ENCODE measurements at regions not wholly inside any gene's neighbourhood (a gene's known extent, or its start where the extent isn't known, plus 50 kb on each side); places are given as distances from the start of the nearest gene placed in this dataset.
"Not testable (repeated sequence)": the region's sequence is repeated elsewhere in the genome, so short reads cannot be mapped to it uniquely, and the experiment has no call there.

DNA sequence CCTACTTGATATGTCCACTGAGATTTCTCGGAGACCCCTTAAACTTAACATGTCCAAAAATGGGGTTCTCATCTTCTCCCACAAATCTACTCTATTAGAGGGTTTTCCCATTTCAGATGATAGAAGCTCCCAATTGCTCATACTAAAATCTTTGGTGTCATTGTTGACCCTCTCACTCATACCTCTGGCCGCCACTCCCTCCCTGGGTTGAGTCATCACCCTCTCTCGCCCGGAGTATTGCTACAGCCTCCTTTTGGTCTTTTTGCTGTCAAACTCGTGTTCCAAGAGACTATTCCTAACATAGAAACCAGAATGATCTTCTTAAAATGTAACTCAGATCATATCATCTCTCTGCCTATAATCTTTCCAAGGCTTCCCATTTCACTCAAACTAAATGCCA lies 91.0 kb upstream of the GNAQ start:
- DNase-seq (ENCODE audit: low spot score), result no peak

DNA sequence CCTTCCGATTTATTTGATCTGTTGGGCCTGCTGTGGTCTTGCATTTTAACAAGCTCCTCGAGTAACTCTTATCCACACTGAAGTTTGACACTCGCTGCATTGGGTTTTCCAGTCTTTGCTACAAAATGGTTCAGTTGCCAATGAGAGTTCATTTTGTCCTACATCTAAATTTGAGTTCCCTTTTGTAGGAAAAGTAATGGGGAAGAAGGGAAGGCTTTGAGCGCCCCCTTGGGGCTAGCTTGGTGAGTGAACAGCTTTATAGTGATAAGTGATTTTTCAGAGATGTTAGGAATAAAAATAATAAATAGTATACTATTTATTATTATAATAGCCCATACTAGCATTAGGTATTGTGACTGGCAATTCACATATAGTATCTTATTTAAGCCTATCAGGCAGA lies 89.9 kb upstream of the GNAQ start:
- DNase-seq (ENCODE audit: low spot score), result peak; percentile 74

DNA sequence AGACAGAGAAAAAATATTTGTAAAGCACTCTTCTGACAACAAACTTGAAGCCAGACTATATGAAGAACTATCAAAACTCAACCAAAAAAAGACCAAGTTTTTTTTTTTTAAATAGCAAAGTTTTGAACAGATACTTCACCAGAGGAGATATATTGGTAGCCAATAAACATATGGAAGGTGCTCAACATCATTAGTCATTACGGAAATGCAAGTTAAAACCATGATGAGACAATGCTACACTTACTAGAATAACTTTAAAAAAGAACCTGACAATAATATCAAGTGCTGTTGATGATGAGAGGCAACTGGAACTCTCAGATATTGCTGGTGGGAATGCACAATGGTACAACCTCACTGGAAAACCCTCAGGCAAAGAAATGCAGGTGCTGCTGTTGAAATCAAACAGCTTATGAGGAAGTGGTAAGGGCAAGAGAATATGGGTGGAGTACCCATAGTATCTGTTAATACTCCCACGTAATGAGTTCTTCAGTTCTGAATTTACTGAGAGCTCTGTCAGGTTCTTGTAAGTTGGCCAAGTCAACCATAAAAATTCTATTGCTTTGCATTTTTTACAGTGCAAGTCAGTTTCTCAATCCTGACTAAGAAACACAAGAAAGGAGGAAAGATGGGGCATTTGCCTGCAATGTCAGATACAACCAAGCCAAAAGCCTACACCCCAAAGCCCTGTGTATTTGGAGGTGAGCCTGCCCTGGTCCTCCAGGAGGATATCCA lies 87.3 kb upstream of the GNAQ start:
- no peak for DNase-seq (ENCODE audit: low spot score)

DNA sequence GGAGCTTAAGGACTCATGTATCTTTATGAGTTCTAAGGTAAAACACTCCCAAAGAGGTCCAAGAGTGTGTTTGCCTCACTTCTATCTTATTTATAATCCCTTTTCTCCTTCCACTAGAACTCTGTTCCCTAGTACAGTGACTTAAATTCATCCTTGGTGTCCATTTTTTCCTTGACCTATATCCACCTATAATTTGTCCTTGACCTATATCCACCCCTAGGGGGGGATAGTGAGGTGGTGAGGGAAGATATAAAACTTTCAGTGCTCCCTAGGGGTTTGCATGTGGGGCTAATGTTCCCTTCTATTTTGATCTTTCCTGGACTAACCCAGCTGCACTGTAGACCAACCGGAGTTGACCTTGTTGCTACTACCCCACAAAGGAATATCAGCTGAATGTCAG lies 83.5 kb upstream of the GNAQ start:
- no peak for DNase-seq (ENCODE audit: low spot score)

DNA sequence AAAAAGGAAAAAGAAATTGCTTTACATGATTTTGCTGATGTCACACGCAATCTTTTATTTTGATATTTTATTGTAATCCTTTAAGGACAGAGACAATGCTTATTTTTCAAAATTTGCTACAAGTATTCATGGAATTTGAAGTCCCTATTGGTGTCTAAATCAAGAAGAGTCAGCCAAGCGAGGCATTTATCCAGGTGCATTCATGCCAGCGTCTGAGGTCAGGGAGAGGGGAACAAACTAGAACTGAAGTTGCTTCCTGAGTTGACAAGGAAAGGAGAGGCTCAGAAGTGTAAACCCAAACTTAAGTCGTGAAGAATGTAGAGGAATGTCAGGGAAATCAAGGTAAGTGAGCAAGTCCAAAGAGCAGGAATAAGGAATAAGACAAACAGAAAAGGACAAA lies 83.0 kb upstream of the GNAQ start:
- no peak for DNase-seq (ENCODE audit: low spot score)

DNA sequence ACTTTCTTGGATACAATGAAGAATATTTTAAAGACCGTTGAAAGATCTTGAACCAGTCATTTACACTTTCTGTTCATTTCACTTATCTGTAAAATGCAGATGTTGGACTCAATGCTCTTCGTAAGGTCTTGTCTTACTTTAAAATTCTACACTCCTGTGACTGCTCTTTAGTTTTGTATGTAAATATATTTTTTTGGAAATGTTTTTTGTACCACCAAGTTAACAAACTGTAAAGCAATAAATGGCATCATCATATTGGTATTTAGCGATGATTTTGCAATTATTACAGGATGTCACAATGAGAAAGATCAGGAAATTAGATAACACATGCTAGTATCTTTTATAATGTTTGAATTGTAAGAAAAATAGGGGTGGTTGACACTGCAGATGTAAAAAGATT lies 80.8 kb upstream of the GNAQ start:
- DNase-seq (ENCODE audit: low spot score), result no peak

DNA sequence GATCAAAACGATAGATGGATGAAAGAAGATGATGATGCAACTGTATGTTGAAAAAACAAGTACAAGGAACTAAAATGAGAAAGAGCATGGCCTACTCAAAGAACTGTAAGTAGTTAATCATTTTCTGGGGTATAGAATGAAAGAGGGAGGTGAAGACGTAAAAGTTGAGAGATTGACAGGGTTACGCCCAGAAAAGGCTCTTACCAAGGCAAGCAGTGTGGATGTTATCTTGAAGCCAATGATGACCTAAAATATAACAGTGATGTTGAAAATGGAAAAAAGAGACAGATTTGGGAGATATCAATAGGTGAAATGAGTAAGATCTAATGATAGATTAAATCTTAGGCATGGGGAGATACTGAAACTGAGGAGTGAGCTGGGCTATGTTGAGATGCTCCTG lies 80.4 kb upstream of the GNAQ start:
- DNase-seq (ENCODE audit: low spot score), result no peak

DNA sequence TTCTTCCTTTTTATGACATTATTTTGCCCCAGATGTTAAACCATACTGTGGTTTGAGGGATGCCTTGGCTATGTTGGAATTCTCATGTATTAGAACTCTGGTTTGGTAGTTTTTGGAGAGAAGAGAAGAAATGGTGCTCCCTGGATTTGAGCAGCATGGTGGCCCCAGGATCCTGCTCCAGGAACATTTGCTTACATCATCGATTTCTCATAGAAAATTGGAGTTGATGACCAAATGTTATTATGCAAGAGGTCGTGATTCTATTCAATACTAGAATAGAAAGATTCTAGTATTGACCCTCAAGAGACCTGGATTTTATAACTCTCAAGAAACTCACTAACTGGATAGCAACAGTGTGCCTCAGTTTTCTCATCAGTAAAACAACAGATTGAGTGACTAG lies 77.5 kb upstream of the GNAQ start:
- no peak for DNase-seq (ENCODE audit: low spot score)

DNA sequence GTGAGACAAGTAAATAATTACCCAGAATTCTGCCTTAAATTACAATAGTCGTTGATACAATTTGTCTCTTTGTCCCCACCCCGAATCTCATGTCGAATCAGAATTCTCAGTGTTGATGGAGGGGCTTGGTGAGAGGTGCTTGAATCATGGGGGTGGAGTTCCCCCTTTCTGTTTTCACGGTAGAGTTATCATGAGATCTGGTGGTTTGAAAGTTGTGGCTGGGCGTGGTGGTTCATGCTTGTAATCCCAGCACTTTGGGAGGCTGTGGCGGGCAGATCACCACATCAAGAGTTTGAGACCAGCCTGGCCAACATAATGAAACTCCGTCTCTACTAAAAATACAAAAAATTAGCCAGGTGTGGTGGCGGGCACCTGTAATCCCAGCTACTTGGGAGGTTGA lies 75.0 kb upstream of the GNAQ start:
- DNase-seq (ENCODE audit: low spot score), result not testable (repeated sequence)

DNA sequence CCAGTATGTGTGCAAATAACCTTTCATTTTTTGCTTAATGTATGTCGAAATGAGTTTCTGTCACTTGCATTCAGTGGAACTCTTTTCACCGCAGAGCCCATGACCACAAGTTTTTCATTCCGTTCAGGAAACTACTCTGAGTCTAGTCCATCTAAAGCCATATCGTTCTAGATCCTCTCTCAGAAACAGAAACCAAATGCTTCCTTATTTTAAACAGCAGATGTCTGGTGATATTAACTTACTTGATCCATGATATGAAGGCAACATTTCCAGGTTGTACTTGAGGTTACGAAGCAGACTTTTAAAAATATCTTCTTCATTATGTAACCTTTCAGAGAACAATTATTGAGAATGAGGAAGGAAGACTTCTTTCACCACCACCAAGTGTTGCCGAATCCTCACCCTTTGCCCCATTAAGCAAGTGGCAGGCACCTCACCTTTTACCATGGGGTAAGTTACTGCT lies 72.4 kb upstream of the GNAQ start:
- no peak for DNase-seq (ENCODE audit: low spot score)

DNA sequence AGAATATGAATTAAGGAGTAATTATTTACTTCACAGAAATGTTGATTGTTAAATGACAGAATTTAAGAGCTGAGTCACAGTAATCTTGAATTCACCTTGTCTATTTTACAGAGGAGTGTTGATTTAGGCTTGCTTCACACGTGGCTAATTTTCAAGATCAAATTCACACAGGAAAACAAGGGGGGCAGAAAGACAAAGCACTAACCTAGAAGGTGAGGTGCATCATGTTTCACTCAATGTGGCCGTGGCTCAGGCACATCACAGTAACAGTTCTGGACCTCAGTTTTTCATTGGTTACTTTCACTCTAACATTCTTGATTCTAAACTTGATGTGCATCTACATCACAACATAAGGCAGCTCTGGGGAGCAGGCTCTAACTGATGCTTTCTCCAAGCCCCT lies 69.6 kb upstream of the GNAQ start:
- DNase-seq (ENCODE audit: low spot score), result no peak

DNA sequence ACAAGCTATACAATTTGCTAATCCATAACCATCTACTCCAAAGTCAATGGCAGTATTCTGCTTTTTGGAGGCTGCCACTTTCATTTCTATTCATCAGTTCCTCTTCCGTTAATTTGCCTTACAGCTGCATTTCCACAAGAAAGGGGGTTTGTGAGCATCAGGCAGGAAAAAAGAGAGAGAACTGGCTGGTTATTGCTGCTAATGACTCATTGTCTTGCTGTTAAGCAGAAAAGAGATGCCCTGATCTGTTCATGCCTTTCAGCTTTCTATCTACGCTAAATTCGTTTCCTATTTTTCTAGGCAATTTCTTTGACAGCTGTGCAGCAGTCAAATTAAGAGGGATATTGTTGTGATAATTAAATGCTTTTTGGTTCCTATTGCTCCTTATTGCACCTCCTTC lies 65.9 kb upstream of the GNAQ start:
- DNase-seq (ENCODE audit: low spot score), result peak; percentile 57

DNA sequence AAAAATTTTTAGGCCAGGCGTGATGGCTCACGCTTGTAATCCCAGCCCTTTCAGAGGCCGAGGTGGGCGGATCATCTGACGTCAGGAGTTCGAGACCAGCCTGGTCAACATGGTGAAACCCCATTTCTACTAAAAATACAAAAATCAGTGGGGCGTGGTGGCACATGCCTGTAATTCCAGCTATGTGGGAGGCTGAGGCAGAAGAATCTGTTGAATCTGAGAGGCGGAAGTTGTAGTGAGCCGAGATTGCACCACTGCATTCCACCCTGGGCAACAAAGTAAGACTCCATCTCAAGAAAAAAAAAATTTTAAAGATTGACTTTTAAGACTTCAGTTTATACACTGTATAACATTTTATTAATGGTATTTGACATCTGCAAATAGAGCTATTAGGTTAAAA lies 60.1 kb upstream of the GNAQ start:
- no peak for DNase-seq (ENCODE audit: low spot score)

DNA sequence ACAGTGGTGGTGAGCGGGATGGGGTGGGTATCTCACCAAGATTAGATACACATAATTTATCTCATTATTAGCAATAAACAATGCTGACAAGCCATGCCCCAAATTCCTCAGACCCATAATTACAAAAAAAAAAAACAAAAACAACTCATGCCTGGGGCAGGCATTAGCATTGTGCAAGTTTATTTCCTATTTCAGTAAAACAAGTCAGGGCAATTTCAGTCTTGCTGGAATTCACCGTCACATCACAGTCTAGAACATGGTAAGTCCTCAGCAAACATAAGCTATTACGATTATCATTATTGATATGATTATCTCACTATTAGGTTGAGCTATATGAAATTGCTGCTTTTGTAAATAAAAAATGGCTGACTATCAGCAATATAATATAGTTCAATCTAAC lies 57.5 kb upstream of the GNAQ start:
- DNase-seq (ENCODE audit: low spot score), result no peak

DNA sequence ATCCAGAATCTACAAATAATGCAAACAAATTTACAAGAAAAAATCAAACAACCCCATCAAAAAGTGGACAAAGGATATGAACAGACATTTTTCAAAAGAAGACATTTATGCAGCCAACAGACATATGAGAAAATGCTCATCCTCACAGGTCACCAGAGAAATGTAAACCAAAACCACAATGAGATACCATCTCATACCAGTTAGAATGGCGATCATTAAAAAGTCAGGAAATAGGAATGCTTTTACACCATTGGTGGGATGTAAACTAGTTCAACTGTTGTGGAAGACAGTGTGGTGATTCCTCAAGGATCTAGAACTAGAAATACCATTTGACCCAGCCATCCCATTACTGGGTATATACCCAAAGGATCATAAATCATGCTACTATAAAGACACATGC lies 56.6 kb upstream of the GNAQ start:
- not testable (repeated sequence) for DNase-seq (ENCODE audit: low spot score)

Data from putamen (tissue), 1 donor.